ENCODE measurements at regions not wholly inside any gene's neighbourhood (a gene's known extent, or its start where the extent isn't known, plus 50 kb on each side); places are given as distances from the start of the nearest gene placed in this dataset.
"Not testable (repeated sequence)": the region's sequence is repeated elsewhere in the genome, so short reads cannot be mapped to it uniquely, and the experiment has no call there.

DNA sequence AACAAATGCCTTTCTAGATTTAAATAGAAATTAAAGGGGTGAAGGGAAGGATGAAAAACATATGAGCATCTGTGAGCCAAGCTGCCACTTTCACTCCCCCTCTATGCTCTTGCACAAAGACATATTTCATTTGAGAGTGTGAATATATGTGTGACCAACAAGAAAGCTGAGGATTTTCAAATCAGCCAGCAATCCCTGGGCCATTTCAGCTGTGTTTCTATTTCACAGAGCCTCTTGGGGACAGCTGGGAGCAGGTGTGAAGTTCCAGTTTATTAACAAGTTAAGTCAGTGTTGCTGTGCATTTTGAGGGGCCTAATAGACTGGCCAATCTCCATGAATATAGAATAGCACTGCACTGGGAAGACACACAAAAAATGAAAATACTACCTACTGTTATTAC, 248.7 kb upstream of the RGMB start:
- no peak for DNase-seq

DNA sequence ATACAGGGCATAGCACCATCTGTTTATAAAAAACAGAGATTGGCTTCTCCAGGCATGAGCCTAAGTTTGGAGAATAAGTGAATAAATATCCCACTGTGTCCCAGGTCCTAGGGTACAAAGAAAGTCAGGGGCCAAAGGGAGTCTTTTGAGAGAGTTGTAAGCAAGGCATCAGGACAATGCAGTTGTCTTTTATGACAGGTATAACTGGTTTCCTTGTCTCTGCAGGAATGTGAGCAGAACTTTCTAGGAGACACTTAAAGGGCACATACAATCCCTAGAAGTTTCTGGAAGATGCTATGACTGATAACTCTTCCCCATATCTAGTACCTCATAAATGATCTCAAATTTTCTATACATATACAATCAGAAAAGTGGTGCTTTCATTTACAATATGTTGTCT, 245.6 kb upstream of the RGMB start:
- no peak for DNase-seq

DNA sequence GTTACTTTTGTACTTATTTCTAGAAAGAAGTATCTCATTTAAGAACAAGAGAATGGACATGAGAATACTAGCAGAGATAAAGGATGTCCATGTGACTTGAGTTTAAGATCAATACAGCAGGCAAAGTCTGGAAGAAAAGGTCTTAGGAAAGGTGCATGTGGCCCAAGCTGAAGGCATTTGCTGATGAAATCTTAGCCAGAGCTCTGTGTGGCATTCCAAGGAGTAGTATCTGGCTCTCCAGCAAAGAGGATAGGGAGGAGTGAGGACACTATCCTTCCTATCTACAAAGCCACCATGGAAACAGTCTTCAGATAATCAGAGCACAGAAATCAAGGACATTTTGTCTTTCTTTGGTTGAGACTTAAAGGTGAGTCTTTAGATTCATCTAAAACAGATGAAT, 244.1 kb upstream of the RGMB start:
- DNase-seq, result no peak

DNA sequence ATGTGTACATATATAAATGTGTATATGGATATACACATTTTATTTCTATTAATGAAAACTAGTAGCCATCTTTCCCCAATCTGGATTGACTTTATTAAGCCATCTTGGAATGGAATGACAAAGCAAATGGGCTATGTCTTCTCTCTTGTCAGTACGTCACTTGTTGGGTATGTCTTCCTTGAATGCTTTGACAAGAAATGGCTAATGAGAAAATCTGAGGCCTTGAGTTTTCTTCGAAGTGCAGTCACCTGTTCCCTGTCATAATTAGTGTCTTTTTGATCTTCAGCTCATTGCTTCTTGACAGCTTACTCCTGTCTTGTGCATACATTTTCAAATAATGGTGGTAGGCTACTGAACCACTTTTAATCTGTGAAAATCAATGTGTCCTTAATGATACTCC, 243.2 kb upstream of the RGMB start:
- DNase-seq, result no peak

DNA sequence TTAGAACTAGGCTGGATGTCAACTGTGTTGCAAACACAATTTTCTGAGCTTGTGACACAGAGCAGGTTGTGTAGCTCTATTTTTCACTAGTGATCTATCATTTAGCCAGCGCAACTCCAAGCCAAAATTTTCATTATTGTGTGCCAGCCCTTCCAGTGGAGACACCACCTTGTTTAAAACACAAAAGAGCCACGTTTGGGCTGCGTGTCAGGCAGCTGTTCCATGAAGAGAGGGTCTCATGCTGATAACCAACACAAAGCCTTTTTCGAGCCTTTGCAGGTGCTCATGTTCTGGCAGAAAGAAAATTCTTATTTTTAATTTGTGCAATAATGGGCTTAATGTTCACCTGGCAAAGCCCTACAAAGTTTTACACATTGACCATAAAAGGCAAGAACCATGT, 237.6 kb upstream of the RGMB start:
- no peak for DNase-seq

DNA sequence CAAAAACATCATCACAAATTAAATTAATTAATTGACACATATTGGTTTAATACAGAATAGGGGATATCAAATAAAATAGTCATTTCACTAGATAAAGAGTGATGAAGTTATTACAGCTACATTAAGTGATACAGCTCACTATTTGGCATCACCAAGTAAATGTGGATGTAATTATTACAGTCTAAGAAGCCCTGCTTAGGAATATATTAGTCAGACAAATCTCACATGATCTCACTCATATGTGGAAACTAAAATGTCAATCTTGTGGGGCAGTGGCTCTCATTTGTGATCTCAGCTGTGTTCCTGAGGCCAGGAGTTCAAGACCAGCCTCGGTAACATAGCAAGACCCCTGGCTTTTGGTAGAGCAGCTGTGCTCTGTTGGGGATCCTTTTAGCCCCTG, 233.4 kb upstream of the RGMB start:
- DNase-seq, result no peak

DNA sequence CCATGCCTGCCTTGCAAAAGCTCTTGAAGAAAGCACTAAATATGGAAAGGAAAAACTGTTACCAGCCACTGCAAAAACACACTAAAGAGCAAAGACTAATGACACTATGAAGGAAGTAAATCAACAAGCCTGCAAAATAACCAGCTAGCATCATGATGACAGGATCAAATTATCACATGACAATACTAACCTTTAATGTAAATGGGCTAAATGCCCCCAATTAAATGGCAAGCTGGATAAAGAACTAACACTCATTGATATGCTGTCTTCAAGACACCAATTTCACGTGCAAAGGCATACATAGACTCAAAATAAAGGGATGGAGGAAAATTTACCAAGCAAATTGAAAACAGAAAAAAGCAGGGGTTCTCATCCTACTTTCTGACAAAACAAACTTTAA, 231.8 kb upstream of the RGMB start:
- DNase-seq, result no peak

DNA sequence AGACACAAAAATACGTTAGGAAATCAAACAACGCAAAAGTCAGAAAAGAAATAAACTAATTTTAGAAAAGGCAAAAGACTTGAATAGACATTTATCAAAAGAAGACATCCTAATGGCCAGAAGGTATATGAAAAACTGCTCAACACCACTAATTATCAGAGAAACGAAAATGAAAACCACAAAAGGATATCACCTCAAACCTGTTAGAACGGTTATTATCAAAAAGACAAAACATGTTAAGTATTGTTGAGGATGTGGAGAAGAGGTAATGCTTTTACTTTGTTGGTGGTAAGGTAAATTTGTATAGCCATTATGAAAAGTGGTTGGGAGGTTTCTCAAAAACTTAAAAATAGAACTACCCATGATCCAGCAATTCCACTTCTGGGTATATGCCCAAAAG, 230.0 kb upstream of the RGMB start:
- DNase-seq, result no peak

DNA sequence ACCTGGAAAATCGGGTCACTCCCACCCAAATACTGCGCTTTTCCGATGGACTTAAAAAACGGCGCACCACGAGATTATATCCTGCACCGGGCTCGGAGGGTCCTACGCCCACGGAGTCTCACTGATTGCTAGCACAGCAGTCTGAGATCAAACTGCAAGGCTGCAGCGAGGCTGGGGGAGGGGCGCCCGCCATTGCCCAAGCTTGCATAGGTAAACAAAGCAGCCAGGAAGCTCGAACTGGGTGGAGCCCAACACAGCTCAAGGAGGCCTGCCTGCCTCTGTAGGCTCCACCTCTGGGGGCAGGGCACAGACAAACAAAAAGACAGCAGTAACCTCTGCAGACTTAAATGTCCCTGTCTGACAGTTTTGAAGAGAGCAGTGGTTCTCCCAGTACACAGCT, 226.5 kb upstream of the RGMB start:
- not testable (repeated sequence) for DNase-seq

DNA sequence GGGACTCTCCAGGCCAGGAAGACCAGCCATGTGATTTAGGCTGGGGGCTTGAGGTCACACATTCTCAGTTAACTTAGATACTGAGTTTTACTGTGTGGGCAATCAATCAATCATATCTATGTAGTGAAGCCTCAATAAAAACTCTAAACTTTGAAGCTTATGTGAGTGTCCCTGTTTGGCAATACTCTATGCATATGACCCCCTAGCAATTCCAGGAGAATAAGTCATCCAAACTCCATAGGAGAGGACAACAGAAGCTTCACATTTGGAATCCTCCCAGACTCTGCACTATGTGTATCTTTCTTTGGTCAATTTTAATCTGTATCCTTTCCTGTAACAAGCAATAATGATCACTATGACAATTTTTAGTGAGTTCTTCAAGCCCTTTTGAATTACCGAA, 216.8 kb upstream of the RGMB start:
- DNase-seq, result no peak

DNA sequence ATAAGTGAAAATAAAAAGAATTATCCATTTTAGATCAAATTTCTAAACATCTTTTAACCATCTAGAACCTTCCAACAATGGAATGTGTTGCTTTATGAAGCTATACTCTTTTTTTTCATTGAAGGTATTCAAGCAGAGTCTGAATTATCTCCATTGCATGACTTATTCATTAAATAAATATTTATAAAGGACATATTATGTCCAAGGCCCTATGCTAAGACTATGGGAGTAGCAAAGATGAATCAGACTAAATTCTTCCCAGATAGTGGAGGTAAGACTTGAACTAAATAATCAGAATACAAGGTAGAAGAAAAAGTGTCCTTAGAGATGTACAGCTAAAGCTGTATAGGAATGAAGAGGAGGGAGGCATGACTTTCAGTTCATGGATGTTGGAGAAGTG, 215.5 kb upstream of the RGMB start:
- no peak for DNase-seq

DNA sequence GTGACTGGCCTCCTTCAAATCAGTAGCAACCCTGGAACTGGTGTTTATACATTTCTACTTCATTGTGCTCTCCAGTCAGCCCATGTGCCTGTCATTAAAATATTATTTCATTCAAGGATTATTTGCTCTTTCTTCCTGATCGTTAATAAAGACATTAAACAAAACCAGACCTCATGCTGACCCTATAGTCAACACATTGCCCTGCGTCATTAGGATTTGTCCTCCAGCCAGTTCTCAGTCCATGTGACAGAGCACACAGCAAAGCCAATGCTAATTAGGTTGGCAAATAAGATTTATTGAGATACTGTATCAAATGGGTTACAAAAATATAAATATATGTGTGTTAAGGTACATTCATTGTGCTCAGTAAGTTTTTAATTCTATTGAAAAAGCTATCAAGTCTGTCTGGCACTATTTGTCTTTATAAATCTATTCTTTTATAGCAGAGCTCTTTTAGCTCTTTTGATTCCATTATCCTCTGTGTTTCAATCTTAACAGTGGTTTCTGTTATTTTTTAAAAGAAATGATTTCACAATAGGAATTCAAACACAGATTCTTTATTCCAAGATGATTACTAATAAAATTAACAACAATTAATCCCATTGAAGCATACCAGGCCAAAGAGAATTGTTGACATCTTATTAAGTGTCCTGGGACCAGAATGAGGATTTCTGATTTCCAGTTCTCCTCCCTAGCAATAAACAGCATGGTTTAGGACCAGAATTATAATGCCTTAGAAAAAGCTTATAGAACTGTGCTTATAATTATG, 209.4 kb upstream of the RGMB start:
- no peak for DNase-seq

DNA sequence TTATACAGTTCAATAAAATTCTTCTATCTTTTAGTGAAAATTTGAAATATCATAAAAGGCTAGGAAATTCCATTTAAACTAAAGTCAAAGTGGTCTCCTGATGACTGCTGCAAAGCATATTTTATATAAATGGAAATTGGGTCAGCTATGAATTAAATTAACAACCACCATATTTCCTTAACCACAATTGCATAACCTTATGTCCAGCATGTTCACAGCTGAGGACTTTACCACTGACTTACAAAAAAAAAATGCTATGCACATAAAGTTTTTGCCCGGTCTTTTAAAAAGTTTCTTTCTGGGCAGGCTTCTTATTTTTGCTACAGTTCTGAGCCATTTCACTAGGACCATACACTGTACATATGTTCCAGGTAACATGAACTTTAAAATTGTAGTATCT, 208.6 kb upstream of the RGMB start:
- no peak for DNase-seq

DNA sequence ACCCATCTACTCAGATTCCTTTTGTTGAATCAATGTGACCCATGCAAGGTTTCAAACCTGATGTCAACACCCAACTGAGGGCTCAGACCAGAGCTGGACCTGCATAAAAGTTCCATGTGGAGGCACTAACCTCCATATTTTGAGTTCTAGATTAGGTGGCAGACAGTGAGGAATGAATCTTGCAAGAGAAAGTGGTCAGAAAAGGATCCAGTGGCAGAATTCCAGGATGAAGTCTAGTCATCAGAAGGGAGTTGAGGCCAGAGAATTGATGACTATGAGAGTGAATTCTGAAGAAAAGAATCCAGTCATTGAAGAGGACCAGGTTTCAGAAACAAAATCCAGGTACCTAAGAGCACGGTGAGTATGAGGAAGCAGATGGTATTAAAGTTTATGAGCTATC, 205.1 kb upstream of the RGMB start:
- no peak for DNase-seq

DNA sequence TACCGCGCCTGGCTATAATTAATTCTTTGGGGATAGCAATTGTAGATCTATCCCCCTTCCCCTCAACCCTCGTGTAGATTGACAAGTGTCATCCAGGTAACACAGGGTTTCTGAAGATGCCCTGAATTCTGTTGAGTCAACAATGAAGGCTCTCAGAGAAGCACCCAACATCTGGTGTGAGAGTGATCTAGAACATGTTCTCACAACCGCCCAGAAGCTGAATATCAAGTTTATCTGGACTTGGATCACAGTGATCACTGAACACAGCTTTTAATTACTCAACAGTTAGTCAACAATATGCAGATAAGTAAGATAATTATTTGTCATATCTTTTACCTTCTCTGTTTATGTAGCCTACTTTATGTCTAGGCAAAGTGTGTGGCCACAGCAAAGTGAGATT, 204.2 kb upstream of the RGMB start:
- no peak for DNase-seq

DNA sequence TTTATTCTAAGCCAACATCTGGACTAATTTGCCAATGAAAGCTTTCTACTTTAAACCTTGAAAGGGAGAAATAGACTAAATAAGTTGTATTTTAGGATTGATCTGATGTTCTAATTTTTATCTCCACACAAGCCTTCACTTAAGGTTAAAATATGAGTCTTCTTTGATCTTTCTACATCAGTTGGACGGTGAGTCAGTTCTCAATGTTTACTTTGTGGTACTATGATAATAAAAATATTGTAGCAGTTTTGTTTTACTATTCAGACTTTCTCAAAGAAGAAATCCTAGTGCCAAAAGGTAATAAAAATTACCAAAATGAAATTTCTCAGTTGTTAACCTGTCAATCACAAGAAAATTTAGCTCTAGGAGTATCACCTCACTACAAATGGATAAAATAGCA, 203.5 kb upstream of the RGMB start:
- DNase-seq, result no peak

DNA sequence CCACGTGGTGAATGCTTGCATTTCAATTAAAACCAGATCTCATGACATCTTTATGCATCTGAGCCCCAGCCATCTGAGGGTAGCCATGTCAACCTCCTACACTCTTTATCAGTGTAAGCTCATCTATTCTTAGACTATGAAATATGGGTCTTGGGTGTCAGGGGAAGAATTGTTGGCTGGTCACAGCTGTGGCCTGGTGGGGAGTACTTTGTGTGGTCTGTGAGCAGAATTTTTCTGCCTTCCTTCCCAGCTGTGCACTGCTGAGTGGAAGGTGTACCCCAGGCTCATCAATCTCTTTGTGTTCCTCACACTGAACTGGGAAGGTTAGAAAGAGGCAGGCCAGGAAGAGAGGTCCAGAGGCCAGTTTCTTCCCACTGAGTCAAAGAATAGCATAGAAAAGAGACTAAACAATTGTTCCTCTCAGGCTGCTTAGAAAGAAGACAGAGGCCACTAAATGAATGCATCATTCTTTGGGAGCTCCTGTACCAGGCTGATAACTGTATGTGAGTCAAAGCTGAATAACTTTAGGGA, 202.7 kb upstream of the RGMB start:
- DNase-seq, result no peak

DNA sequence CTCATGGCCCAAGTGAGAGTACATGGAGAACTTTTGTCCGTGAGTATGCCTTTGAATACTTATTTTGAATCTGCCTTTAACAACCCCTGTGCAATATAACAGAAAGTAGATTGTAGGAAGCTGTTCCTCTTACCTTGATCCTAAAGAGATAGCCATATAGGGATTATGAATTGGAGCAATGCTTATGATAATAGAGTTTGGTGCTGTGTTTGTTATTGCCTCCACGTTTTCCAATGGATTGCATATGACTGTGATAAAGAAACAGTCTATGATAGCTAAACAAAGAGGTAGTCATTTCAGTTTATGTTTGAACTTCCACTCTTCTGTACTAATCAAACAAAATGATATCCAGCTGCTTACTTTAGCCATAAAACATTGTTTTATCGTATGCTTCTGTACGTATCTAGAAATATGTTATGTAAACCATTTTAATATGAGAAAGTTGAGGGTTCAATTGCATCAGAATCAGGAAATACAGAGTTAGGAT, 199.6 kb upstream of the RGMB start:
- no peak for DNase-seq

DNA sequence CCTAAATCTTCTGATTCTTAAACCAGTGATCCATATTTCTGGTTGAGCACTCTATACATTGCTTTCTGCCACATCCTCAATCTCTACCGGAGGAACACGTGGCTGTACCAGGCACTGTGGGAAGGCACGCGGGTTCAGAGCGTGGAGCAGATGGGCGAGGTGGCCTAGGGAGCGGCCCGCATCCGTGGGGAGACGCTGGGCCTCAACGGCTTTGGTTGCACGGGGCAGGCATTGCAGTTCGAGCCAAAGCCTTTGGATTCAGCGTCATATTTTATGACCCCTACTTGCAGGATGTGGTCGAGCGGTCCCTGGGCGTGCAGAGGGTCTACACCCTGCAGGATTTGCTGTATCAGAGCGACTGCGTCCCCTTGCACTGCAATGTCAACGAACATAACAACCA, 197.2 kb upstream of the RGMB start:
- DNase-seq, result no peak

DNA sequence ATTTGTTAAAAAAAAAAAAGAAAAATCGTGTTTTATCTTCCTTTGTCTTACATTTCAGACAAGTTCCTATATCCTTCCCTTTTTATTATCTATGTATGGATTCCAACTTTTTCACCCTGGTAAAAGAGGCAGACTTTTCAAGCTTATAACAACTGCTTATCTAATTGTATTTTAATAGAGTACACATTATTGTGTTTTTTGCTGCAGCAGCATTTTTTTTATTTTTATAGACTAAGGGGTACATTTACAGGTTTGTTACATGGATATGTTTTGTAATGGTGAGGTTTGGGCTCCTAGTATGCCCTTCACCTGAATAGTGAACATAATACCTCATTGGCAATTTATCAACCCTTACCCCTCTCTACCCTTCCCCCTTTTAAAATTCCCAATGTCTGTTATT, 195.0 kb upstream of the RGMB start:
- DNase-seq, result no peak

DNA sequence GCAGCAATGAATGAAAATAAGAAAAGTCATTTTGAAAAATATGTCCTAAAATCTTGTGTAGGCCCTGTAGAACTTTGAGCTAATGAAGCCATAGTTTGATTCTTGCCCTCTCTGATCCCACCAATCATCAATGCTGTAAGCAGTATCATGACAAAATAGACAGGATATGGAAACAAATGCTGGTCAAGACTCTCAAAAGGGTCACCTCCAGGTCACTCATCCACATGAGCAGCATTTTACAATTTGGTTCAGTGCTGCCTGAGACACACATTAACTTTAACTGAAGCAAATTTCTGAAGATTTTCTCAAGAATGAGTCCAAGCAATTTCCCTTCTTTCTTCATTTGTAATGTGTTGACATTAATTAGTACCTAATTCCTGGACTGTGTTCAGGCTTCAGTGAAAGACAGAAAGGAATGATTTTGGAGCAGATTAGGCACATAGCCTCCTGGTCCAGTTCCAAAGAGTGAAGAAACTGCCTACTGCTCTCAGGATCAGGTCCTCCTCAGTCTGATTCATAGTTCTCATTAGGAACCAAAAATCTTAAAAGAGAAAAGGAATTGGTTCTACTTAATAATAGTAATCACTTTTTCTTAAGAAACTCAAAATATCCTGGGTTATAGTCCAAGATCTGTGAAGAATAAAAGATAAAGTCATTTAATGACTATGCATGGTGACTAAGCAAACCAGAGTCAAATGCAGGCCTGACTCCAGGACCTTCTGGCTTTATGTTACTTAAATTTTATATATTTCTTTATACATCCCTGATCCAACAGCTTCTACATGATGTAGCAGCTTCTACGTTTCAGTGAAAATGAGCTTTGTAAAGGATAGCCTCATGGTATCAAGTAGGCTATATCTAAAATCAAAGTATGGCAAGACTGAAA, 192.1 kb upstream of the RGMB start:
- DNase-seq, result no peak

DNA sequence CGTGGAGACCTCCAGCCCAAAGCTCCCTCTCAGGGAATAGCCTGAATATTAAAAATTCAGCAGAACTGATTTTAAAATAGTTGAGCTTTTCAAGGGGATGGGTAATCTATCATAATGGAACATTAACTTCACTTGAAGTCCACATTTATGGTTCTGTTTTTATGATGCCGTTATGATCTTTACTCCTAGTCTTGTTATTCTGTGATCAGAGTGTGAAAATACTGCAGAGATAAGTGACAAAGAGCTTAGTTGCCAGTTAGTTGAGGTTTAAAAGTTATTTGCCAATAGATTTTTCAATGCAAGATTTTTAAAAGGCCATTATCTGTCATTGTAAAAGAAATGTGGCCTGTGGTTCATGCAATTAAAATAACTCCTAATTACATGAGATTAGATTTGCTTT, 189.9 kb upstream of the RGMB start:
- no peak for DNase-seq

DNA sequence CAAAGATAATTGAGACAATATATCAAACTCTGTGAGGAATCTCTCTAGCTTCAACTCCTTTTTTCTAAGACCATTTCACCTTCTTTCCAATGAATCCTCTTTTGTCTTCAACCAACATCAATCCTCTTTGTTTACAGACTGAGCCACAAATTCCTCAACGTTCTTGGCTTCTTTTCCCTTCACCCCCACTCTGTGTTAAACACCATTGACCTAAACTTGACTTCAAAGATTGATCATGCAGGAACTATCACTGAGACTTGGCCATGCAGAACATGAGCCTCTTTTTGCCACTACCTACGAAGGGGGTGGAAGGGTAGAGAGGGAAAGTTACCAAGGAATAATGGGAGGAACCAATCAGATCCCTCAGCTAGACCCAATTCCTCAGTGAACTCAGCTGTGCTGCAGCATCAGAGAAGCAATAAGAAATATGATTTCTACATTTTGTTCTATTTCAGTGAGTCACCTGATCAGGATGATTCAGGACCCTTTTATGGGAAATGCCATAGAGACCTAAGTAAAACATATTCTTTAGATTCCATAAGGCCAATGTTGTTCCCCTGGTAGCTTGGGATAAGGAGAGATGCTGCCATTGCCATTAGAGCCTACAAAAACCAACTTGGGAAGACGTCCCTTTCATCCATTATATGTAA, 187.7 kb upstream of the RGMB start:
- no peak for DNase-seq

DNA sequence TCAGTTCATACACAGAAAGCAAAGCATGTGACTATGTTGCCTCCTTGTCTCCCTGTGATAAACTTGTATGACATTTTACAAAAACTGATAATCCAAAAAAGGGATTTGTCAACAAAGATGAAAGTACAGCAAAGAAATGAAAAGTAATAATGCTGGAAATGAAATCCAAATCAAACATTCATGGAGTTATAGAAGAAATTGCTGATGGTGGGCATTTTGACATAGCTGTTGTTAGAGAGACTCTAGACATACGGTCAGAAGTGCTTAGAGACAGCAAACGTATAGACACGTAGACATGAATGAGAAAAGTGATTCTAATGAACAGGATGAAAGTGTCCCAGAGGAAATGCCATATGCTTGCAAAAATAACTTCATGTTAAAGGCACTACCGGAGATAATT, 186.9 kb upstream of the RGMB start:
- no peak for DNase-seq

Data from stimulated activated CD4-positive, alpha-beta T cell treated with anti-CD3 and anti-CD28 coated beads, Interleukin-2, amount 100 ng/mL, for 48 hours (primary cell).